ENCODE measurements at regions not wholly inside any gene's neighbourhood (a gene's known extent, or its start where the extent isn't known, plus 50 kb on each side); places are given as distances from the start of the nearest gene placed in this dataset.

- Histone ChIP-seq H3K9me3 (ENCODE audit: control insufficient read depth, insufficient read depth, low read length) (no peaks in the 10 kb centered on the region), H3K56ac (ENCODE audit: extremely low read depth, insufficient read depth, low read length) (no peak overlapping the region), H2AFZ (replicated peaks; ENCODE audit: low read length, poor library complexity) (no peak overlapping the region), H2AK5ac (ENCODE audit: low read depth, low read length) (no peak overlapping the region), H3K36me3 (ENCODE audit: control insufficient read depth, insufficient read depth, low read length) (no peaks in the 10 kb centered on the region), H3K14ac (replicated peaks; ENCODE audit: low read depth, low read length) (no peak overlapping the region), H2BK15ac (ENCODE audit: low read depth, low read length) (no peak overlapping the region), H4K20me1 (ENCODE audit: insufficient read depth, low read length) (no peaks in the 10 kb centered on the region), H2AK9ac (replicated peaks; ENCODE audit: low read depth, low read length, poor library complexity) (no peak overlapping the region), H2BK120ac (ENCODE audit: low read depth, low read length) (no peak overlapping the region), H3K18ac (ENCODE audit: low read depth, low read length) (no peak overlapping the region), H3K79me1 (ENCODE audit: low read depth in 1 of 2, low read length in 2 of 2) (no peaks in the 10 kb centered on the region), H3K4ac (ENCODE audit: low read depth, low read length) (no peak overlapping the region), H3K4me1 (ENCODE audit: control insufficient read depth, insufficient read depth, low read length) (no peaks in the 10 kb centered on the region), H4K8ac (ENCODE audit: low read depth in 2 of 2, low read length in 2 of 2) (no peak overlapping the region), H2BK20ac (ENCODE audit: low read depth, low read length) (no peak overlapping the region), H2BK5ac (ENCODE audit: low read depth, low read length, poor library complexity, severe bottlenecking) (no peak overlapping the region), H3K4me2 (ENCODE audit: low read depth, low read length) (no peak overlapping the region), H3K9me1 (ENCODE audit: insufficient read depth, low read length) (no peaks in the 10 kb centered on the region), H3K9ac (ENCODE audit: low read depth, low read length) (no peak overlapping the region), H4K5ac (ENCODE audit: low read depth, low read length) (no peak overlapping the region), H4K91ac (ENCODE audit: insufficient read depth, low read depth, low read length) (no peak overlapping the region), H3K23ac (ENCODE audit: low read depth, low read length) (no peak overlapping the region), H3K4me3 (ENCODE audit: insufficient read depth, low read depth, low read length) (no peak overlapping the region), H3K27me3 (ENCODE audit: control insufficient read depth, insufficient read depth, low read length) (peaks cover 6% of the 10 kb centered on the region; the same call in 1 of the 2 replicates), H3K27ac (ENCODE audit: insufficient read depth, low read length) (no peak overlapping the region)
- intact Hi-C loops (cut with micrococcal nuclease) = no loop called here
- DNase-seq (no peak), ATAC-seq (ENCODE audit: low read depth) (no peak)
- WGBS, 2 experiments (ENCODE audit: extremely low coverage in 2 of 2, insufficient read length in 1 of 2) = 37% methylated on average over 2 of the region's 13 CpGs; no CpG with 5 or more reads in 1 of the 2 experiments
- POLR2A ChIA-PET (ENCODE audit: unreplicated experiment) = no interaction called here
- in situ Hi-C loops (cut with MboI; ENCODE audit: low sequenced_read_pairs) = no loop called here
- TF ChIP-seq MAFK (IDR thresholded peaks at IDR 0.05; ENCODE audit: low read depth, low read length) (no peak), NFE2L2 (IDR thresholded peaks at IDR 0.05; ENCODE audit: low read depth, low read length) (no peak), FOS (IDR thresholded peaks at IDR 0.05; ENCODE audit: low read depth, low read length) (no peak), CTCF (conservative IDR thresholded peaks at IDR 0.05; ENCODE audit: low read depth, low read length) (no peak), RFX5 (IDR thresholded peaks at IDR 0.05; ENCODE audit: low read depth, low read length) (no peak), USF2 (IDR thresholded peaks at IDR 0.05; ENCODE audit: low read depth, low read length) (no peak), BHLHE40 (IDR thresholded peaks at IDR 0.05; ENCODE audit: low read depth, low read length) (no peak)
- dilution Hi-C loops (cut with HindIII; ENCODE audit: low sequenced_read_pairs, unreplicated experiment) = no loop called here
- CTCF ChIA-PET = no interaction called here
- BruUV-seq (replicated peaks) = no TSS peak
Observed at GRCh38 chr20:24871480-24872213, 77.4 kb upstream of the CST7 start.
